Memory B cell (primary cell): ENCODE measurements at regions not wholly inside any gene's neighbourhood (a gene's known extent, or its start where the extent isn't known, plus 50 kb on each side); places are given as distances from the start of the nearest gene placed in this dataset.
A peak's percentile ranks its signal among the peaks of the same experiment; 100 is the strongest.
"Not testable (repeated sequence)": the region's sequence is repeated elsewhere in the genome, so short reads cannot be mapped to it uniquely, and the experiment has no call there.

ENCODE experiments used
- ATAC-seq: fragments of 150-1000 bp; cut with Tn5 transposase; 2 replicates; pipeline ENCODE4 v1.10.0; 2021; ENCODE audit warnings: low read depth, mild to moderate bottlenecking, moderate library complexity
- DNase-seq, 2 donors: peaks; one replicate each; pipeline ENCODE4 v3.0.0; 2022; ENCODE audit warnings: low spot score in 2 of 2
- H3K27ac Mint-ChIP-seq: one replicate; pipeline ENCODE4 v1.8.0; 2022; ENCODE audit warnings: mild to moderate bottlenecking, moderate library complexity, mixed read lengths
- H3K27me3 Mint-ChIP-seq: one replicate; pipeline ENCODE4 v1.8.0; 2022; ENCODE audit warnings: mixed read lengths
- H3K36me3 Mint-ChIP-seq: one replicate; pipeline ENCODE4 v1.8.0; 2022; ENCODE audit warnings: mild to moderate bottlenecking, mixed read lengths
- H3K4me1 Mint-ChIP-seq: one replicate; pipeline ENCODE4 v1.8.0; 2022; ENCODE audit warnings: mixed read lengths
- H3K4me3 Mint-ChIP-seq: one replicate; pipeline ENCODE4 v1.8.0; 2022; ENCODE audit warnings: mild to moderate bottlenecking, moderate library complexity, mixed read lengths
- H3K9me3 Mint-ChIP-seq: one replicate; pipeline ENCODE4 v1.8.0; 2022; ENCODE audit warnings: mixed read lengths

- Mint-ChIP-seq H3K4me3 (no peak overlapping the region), H3K4me1 (no peaks in the 10 kb centered on the region), H3K27me3 (peaks cover 3% of the 10 kb centered on the region), H3K27ac (no peak overlapping the region), H3K36me3 (peaks cover 3% of the 10 kb centered on the region), H3K9me3 (peaks cover 6% of the 10 kb centered on the region)
- no peak for DNase-seq
- no peak for ATAC-seq
These were observed 75.9 kb upstream of the RALGAPA2 start for GRCh38 chr20:20788308-20788707.

GRCh38 chr20:20786428-20786827, 74.0 kb upstream of the RALGAPA2 start:
- peaks cover 6% of the 10 kb centered on the region for H3K9me3 Mint-ChIP-seq
- H3K27ac Mint-ChIP-seq = no peak overlapping the region
- H3K4me3 Mint-ChIP-seq = no peak overlapping the region
- DNase-seq (no peak), ATAC-seq (no peak)
- H3K27me3 Mint-ChIP-seq = peaks cover 3% of the 10 kb centered on the region
- H3K36me3 Mint-ChIP-seq = peaks cover 3% of the 10 kb centered on the region
- H3K4me1 Mint-ChIP-seq = no peaks in the 10 kb centered on the region

GRCh38 chr20:20785226-20785625, 72.8 kb upstream of the RALGAPA2 start:
- H3K27ac Mint-ChIP-seq = no peak overlapping the region
- H3K4me1 Mint-ChIP-seq = no peaks in the 10 kb centered on the region
- peaks cover 6% of the 10 kb centered on the region for H3K9me3 Mint-ChIP-seq
- DNase-seq (no peak), ATAC-seq (no peak)
- no peak overlapping the region for H3K4me3 Mint-ChIP-seq
- peaks cover 7% of the 10 kb centered on the region for H3K27me3 Mint-ChIP-seq
- peaks cover 3% of the 10 kb centered on the region for H3K36me3 Mint-ChIP-seq

- not testable (repeated sequence) for H3K9me3 Mint-ChIP-seq, DNase-seq, H3K36me3 Mint-ChIP-seq, H3K27me3 Mint-ChIP-seq, H3K4me3 Mint-ChIP-seq, ATAC-seq, H3K4me1 Mint-ChIP-seq, H3K27ac Mint-ChIP-seq
These were observed 72.0 kb upstream of the RALGAPA2 start for GRCh38 chr20:20784450-20784849.

- Mint-ChIP-seq H3K9me3 (peaks cover 6% of the 10 kb centered on the region), H3K27me3 (peaks cover 10% of the 10 kb centered on the region), H3K36me3 (peaks cover 3% of the 10 kb centered on the region), H3K27ac (no peak overlapping the region), H3K4me1 (no peaks in the 10 kb centered on the region), H3K4me3 (no peak overlapping the region)
- DNase-seq = no peak
- no peak for ATAC-seq
These were observed 71.0 kb upstream of the RALGAPA2 start for GRCh38 chr20:20783450-20783849.

- no peak for DNase-seq
- peaks cover 10% of the 10 kb centered on the region for H3K27me3 Mint-ChIP-seq
- H3K4me3 Mint-ChIP-seq = no peak overlapping the region
- H3K27ac Mint-ChIP-seq = no peak overlapping the region
- ATAC-seq = no peak
- peaks cover 3% of the 10 kb centered on the region for H3K36me3 Mint-ChIP-seq
- H3K4me1 Mint-ChIP-seq = no peaks in the 10 kb centered on the region
- H3K9me3 Mint-ChIP-seq = peaks cover 6% of the 10 kb centered on the region
These were observed 70.3 kb upstream of the RALGAPA2 start for GRCh38 chr20:20782755-20783154.

GRCh38 chr20:20782231-20782630, 69.8 kb upstream of the RALGAPA2 start:
- peaks cover 10% of the 10 kb centered on the region for H3K27me3 Mint-ChIP-seq
- H3K4me1 Mint-ChIP-seq = no peaks in the 10 kb centered on the region
- H3K4me3 Mint-ChIP-seq = no peak overlapping the region
- no peak for DNase-seq
- peaks cover 3% of the 10 kb centered on the region for H3K9me3 Mint-ChIP-seq
- no peak for ATAC-seq
- H3K36me3 Mint-ChIP-seq = peaks cover under 1% of the 10 kb centered on the region
- H3K27ac Mint-ChIP-seq = no peak overlapping the region

GRCh38 chr20:20781029-20781428, 68.6 kb upstream of the RALGAPA2 start:
- no peak overlapping the region for H3K27ac Mint-ChIP-seq

GRCh38 chr20:20780127-20780824, 67.8 kb upstream of the RALGAPA2 start:
- Mint-ChIP-seq H3K9me3 (no peaks in the 10 kb centered on the region), H3K4me3 (no peak overlapping the region), H3K36me3 (no peaks in the 10 kb centered on the region), H3K27ac (no peak overlapping the region), H3K27me3 (peaks cover 9% of the 10 kb centered on the region), H3K4me1 (no peaks in the 10 kb centered on the region)
- ATAC-seq (peak; percentile 73), DNase-seq (peak in 1 of 2 donors; percentile 2)

More at GRCh38 chr20:20781029-20781428, 68.6 kb upstream of the RALGAPA2 start:
- ATAC-seq (no peak), DNase-seq (no peak)
- H3K27me3 Mint-ChIP-seq = peaks cover 9% of the 10 kb centered on the region
- H3K4me3 Mint-ChIP-seq = no peak overlapping the region
- H3K9me3 Mint-ChIP-seq = no peaks in the 10 kb centered on the region
- no peaks in the 10 kb centered on the region for H3K36me3 Mint-ChIP-seq
- no peaks in the 10 kb centered on the region for H3K4me1 Mint-ChIP-seq

GRCh38 chr20:20778676-20779075, 66.2 kb upstream of the RALGAPA2 start:
- H3K9me3 Mint-ChIP-seq = no peaks in the 10 kb centered on the region
- DNase-seq = no peak
- no peaks in the 10 kb centered on the region for H3K36me3 Mint-ChIP-seq
- H3K4me1 Mint-ChIP-seq = no peaks in the 10 kb centered on the region
- H3K27me3 Mint-ChIP-seq = peaks cover 16% of the 10 kb centered on the region
- no peak for ATAC-seq
- no peak overlapping the region for H3K27ac Mint-ChIP-seq
- no peak overlapping the region for H3K4me3 Mint-ChIP-seq

GRCh38 chr20:20772497-20773085, 60.1 kb upstream of the RALGAPA2 start:
- Mint-ChIP-seq H3K27ac (no peak overlapping the region), H3K27me3 (peaks cover 11% of the 10 kb centered on the region), H3K36me3 (no peaks in the 10 kb centered on the region), H3K4me3 (no peak overlapping the region), H3K9me3 (no peaks in the 10 kb centered on the region), H3K4me1 (peaks cover 3% of the 10 kb centered on the region)
- DNase-seq (no peak), ATAC-seq (no peak)

GRCh38 chr20:20768202-20768815, 55.9 kb upstream of the RALGAPA2 start:
- DNase-seq (no peak), ATAC-seq (no peak)
- peaks cover 5% of the 10 kb centered on the region for H3K27me3 Mint-ChIP-seq
- no peaks in the 10 kb centered on the region for H3K9me3 Mint-ChIP-seq
- peaks cover 3% of the 10 kb centered on the region for H3K4me1 Mint-ChIP-seq
- H3K36me3 Mint-ChIP-seq = no peaks in the 10 kb centered on the region
- H3K4me3 Mint-ChIP-seq = no peak overlapping the region
- no peak overlapping the region for H3K27ac Mint-ChIP-seq

- DNase-seq (no peak), ATAC-seq (no peak)
- peaks cover 5% of the 10 kb centered on the region for H3K27me3 Mint-ChIP-seq
- no peak overlapping the region for H3K27ac Mint-ChIP-seq
- no peaks in the 10 kb centered on the region for H3K36me3 Mint-ChIP-seq
- no peaks in the 10 kb centered on the region for H3K9me3 Mint-ChIP-seq
- no peak overlapping the region for H3K4me3 Mint-ChIP-seq
- H3K4me1 Mint-ChIP-seq = peaks cover 3% of the 10 kb centered on the region
These were observed 53.4 kb upstream of the RALGAPA2 start for GRCh38 chr20:20765696-20766365.

GRCh38 chr20:20763650-20764049, 51.2 kb upstream of the RALGAPA2 start:
- H3K36me3 Mint-ChIP-seq = no peaks in the 10 kb centered on the region

More at GRCh38 chr20:20763650-20764049, 51.2 kb upstream of the RALGAPA2 start:
- DNase-seq (no peak), ATAC-seq (no peak)
- H3K27me3 Mint-ChIP-seq = peaks cover 5% of the 10 kb centered on the region
- no peaks in the 10 kb centered on the region for H3K9me3 Mint-ChIP-seq
- no peak overlapping the region for H3K4me3 Mint-ChIP-seq
- no peaks in the 10 kb centered on the region for H3K4me1 Mint-ChIP-seq
- no peak overlapping the region for H3K27ac Mint-ChIP-seq
